Gastroesophageal sphincter (tissue), 4 donors: ENCODE measurements at regions not wholly inside any gene's neighbourhood (a gene's known extent, or its start where the extent isn't known, plus 50 kb on each side); places are given as distances from the start of the nearest gene placed in this dataset.

Source experiments
- ATAC-seq: fragments of 150-250 bp; one replicate; pipeline ENCODE4 v1.9.1; 2016; ENCODE audit warnings: mild to moderate bottlenecking, moderate library complexity
- H3K27ac ChIP-seq, 4 donors: fragments of 200-600 bp; sonication (generic) in 3 of 4; 1 replicate in 3 of 4; 2 replicates in 1 of 4; pipeline ENCODE4 v1.5.1; 2016 to 2019
- H3K27me3 ChIP-seq: fragments of 200-600 bp; sonication (generic); one replicate; pipeline ENCODE4 v1.5.1; 2019
- H3K36me3 ChIP-seq, 2 donors: fragments of 200-600 bp; sonication (generic); one replicate each; pipeline ENCODE4 v1.5.1; 2019; ENCODE audit warnings: control low read depth in 1 of 2
- H3K4me1 ChIP-seq, 3 donors: fragments of 200-600 bp; sonication (generic); 1 replicate in 2 of 3; 2 replicates in 1 of 3; pipeline ENCODE4 v1.5.1; 2016 to 2019; ENCODE audit warnings: control low read depth in 2 of 3
- H3K4me3 ChIP-seq, 2 donors: fragments of 200-600 bp; sonication (generic); one replicate each; pipeline ENCODE4 v1.5.1; 2019; ENCODE audit warnings: mild to moderate bottlenecking in 1 of 2, moderate library complexity in 1 of 2
- H3K9me3 ChIP-seq, 3 donors: fragments of 200-600 bp; sonication (generic); one replicate each; pipeline ENCODE4 v1.5.1; 2017 to 2019; ENCODE audit warnings: control low read depth in 2 of 3
- CTCF ChIP-seq, 4 experiments: fragments of 200-600 bp in 2 of 4; fragments of 450-650 bp in 2 of 4; sonication (generic) in 1 of 4; IDR thresholded peaks; one replicate each; pipeline ENCODE4 v1.5.1; 2017 to 2019; ENCODE audit warnings: antibody characterized with exemption in 4 of 4, mild to moderate bottlenecking in 2 of 4, moderate library complexity in 2 of 4
- EP300 ChIP-seq: sonication (generic); formaldehyde crosslinking; IDR thresholded peaks from one replicate; pipeline ENCODE4 v1.6.1; 2017; ENCODE audit warnings: antibody characterized with exemption, mild to moderate bottlenecking
- POLR2A ChIP-seq, 2 donors: fragments of 450-650 bp; IDR thresholded peaks; one replicate each; pipeline ENCODE4 v1.6.1; 2017; ENCODE audit warnings: antibody characterized with exemption in 2 of 2, mild to moderate bottlenecking in 2 of 2, moderate library complexity in 1 of 2
- POLR2AphosphoS5 ChIP-seq: sonication (generic); formaldehyde crosslinking; IDR thresholded peaks from one replicate; pipeline ENCODE4 v1.6.1; 2017; ENCODE audit warnings: antibody characterized with exemption
- WGBS, 2 donors: methylation state at CpG; one replicate each; pipeline ENCODE4 v1.1.5; 2018; ENCODE audit warnings: low coverage in 1 of 2; 5-methylcytosine and 5-hydroxymethylcytosine counted together

- H3K27me3 ChIP-seq = no peaks in the 10 kb centered on the region
- no peaks in the 10 kb centered on the region for H3K36me3 ChIP-seq
- 59 to 76% methylated on average over 2 of the region's 2 CpGs for WGBS, 2 donors
- TF ChIP-seq POLR2A (IDR thresholded peaks at IDR 0.05) = no peak
- no peak for TF ChIP-seq POLR2AphosphoS5
- TF ChIP-seq CTCF (IDR thresholded peaks at IDR 0.05) = no peak
- no peak for TF ChIP-seq EP300
- no peak for ATAC-seq
- no peak overlapping the region for H3K4me3 ChIP-seq
- no peak overlapping the region for H3K27ac ChIP-seq
- no peaks in the 10 kb centered on the region for H3K4me1 ChIP-seq
- no peaks in the 10 kb centered on the region for H3K9me3 ChIP-seq
These were observed 581.1 kb upstream of the SEMA6D start for GRCh38 chr15:47136236-47136635.

DNA sequence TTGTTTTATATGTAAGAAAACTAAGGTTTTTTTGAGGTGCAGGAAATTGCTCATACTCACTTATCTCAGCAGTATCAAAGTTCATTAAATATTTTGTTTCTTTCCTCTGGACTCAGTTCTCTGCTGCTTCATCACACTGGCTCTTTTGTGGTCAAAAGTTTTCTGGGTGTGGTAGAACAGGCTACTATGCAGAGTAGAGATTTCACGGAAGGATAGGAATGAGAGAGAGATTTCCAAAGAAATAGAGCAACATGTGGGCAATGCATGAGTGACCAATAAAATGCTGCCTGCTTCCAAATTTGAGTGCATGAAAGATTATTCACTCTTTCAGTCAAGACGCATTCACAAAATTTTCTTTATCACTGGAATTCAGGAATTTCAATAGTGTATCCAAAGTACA lies 577.3 kb upstream of the SEMA6D start:
- peaks cover 0 to 17% (median 0%) of the 10 kb centered on the region in 3 donors for H3K9me3 ChIP-seq
- no peaks in the 10 kb centered on the region for H3K36me3 ChIP-seq
- no peak overlapping the region for H3K4me3 ChIP-seq
- no peak for TF ChIP-seq POLR2A (IDR thresholded peaks at IDR 0.05)
- TF ChIP-seq POLR2AphosphoS5 = no peak
- no peak for TF ChIP-seq CTCF (IDR thresholded peaks at IDR 0.05)
- no peak for TF ChIP-seq EP300
- H3K27me3 ChIP-seq = no peaks in the 10 kb centered on the region
- WGBS, 2 donors = 42 to 52% methylated on average over 2 of the region's 2 CpGs
- no peaks in the 10 kb centered on the region for H3K4me1 ChIP-seq
- no peak for ATAC-seq
- H3K27ac ChIP-seq = no peak overlapping the region

GRCh38 chr15:47157827-47158226 lies 559.5 kb upstream of the SEMA6D start:
- 70 to 75% methylated on average over 3 to 4 of the region's 4 CpGs for WGBS, 2 donors

GRCh38 chr15:47158573-47158972 lies 558.7 kb upstream of the SEMA6D start:
- no peaks in the 10 kb centered on the region for H3K27me3 ChIP-seq
- WGBS, 2 donors = 47 to 70% methylated on average over 2 of the region's 2 CpGs
- no peak overlapping the region for H3K27ac ChIP-seq
- H3K36me3 ChIP-seq = no peaks in the 10 kb centered on the region
- H3K9me3 ChIP-seq = no peaks in the 10 kb centered on the region
- TF ChIP-seq POLR2A (IDR thresholded peaks at IDR 0.05) = no peak
- H3K4me1 ChIP-seq = no peaks in the 10 kb centered on the region
- no peak for ATAC-seq
- no peak overlapping the region for H3K4me3 ChIP-seq

More at GRCh38 chr15:47157827-47158226, 559.5 kb upstream of the SEMA6D start:
- H3K4me3 ChIP-seq = no peak overlapping the region
- no peaks in the 10 kb centered on the region for H3K27me3 ChIP-seq
- no peaks in the 10 kb centered on the region for H3K9me3 ChIP-seq
- H3K4me1 ChIP-seq = no peaks in the 10 kb centered on the region
- no peaks in the 10 kb centered on the region for H3K36me3 ChIP-seq
- no peak for ATAC-seq
- H3K27ac ChIP-seq = no peak overlapping the region
- TF ChIP-seq CTCF (IDR thresholded peaks at IDR 0.05) (no peak), POLR2A (IDR thresholded peaks at IDR 0.05) (no peak), EP300 (no peak), POLR2AphosphoS5 (no peak)

DNA sequence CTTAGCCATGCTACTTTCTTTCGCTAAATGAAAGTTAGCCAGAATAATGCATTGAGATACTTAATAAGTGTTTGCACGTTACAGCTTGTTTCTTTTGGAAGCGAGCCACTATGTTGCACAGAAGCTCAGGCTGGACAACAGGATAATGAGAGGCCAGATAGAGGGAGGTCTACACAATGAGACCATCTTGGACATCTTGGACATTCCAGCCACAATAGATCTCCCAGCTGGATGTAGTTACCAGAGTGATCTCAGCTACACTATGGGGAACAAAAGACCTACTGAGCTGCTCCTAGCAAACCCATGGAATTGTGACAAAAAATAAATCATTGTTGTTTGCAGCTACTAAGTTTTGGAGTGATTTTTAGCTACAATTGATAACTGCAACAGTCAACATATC lies 540.1 kb upstream of the SEMA6D start:
- no peak for ATAC-seq
- TF ChIP-seq POLR2A (IDR thresholded peaks at IDR 0.05) (no peak), CTCF (IDR thresholded peaks at IDR 0.05) (no peak), POLR2AphosphoS5 (no peak), EP300 (no peak)
- Histone ChIP-seq H3K36me3 (no peaks in the 10 kb centered on the region), H3K9me3 (no peaks in the 10 kb centered on the region), H3K27ac (no peak overlapping the region), H3K4me3 (no peak overlapping the region), H3K4me1 (no peaks in the 10 kb centered on the region), H3K27me3 (peaks cover 22% of the 10 kb centered on the region)
- WGBS, 2 donors = 73 to 83% methylated on average over 2 to 3 of the region's 3 CpGs
